H1 (cell line): ENCODE measurements at regions not wholly inside any gene's neighbourhood (a gene's known extent, or its start where the extent isn't known, plus 50 kb on each side); places are given as distances from the start of the nearest gene placed in this dataset.

ENCODE experiments used
- KDM1A ChIP-seq: fragments of 200-600, 300-600 bp; sonication (generic); IDR thresholded peaks from 2 replicates; pipeline ENCODE4 v1.7.1; 2016; ENCODE audit warnings: mild to moderate bottlenecking, low read length, borderline replicate concordance
- KDM5A ChIP-seq: fragments of 200-600 bp; IDR thresholded peaks from 2 replicates; pipeline ENCODE4 v1.7.1; 2012; ENCODE audit warnings: mild to moderate bottlenecking, low read length, inconsistent platforms, mixed read lengths

GRCh38 chr14:23704890-23705289 lies 68.7 kb downstream of the DHRS2 start (continued):
- TF ChIP-seq KDM5A (no peak), KDM1A (no peak)
